GM12891 (cell line): ENCODE measurements at regions not wholly inside any gene's neighbourhood (a gene's known extent, or its start where the extent isn't known, plus 50 kb on each side); places are given as distances from the start of the nearest gene placed in this dataset.

Source experiments
- POLR2A ChIP-seq: IDR thresholded peaks from 2 replicates; pipeline ENCODE4 v1.6.1; 2011; ENCODE audit warnings: low read depth, low read length, control low read depth
- POLR2AphosphoS5 ChIP-seq: IDR thresholded peaks from 2 replicates; pipeline ENCODE4 v1.6.1; 2011; ENCODE audit warnings: low read depth, low read length, control low read depth

DNA sequence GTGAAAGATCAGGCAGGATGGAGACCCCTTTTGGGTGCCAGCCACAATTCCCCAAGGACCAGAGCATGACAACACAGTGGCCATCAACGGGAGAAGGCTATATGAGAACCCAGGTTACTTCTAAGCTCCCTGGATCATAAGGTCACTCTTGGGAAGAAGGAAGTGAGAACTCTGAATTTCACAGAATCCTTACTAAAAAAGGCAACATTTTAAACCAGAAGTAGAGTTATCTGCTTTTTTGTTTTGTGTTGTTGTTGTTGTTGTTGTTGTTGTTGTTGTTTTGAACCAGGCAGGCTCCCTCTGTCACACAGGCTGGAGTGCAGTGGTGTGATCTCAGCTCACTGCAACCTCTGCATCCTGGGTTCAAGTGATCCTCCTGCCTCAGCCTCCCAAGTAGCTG, 107.4 kb upstream of the TNFAIP3 start:
- TF ChIP-seq POLR2AphosphoS5 (no peak), POLR2A (no peak)
